OCI-LY3 (cell line): ENCODE measurements at regions not wholly inside any gene's neighbourhood (a gene's known extent, or its start where the extent isn't known, plus 50 kb on each side); places are given as distances from the start of the nearest gene placed in this dataset.
"Not testable (repeated sequence)": the region's sequence is repeated elsewhere in the genome, so short reads cannot be mapped to it uniquely, and the experiment has no call there.

Experiments used
- H2AFZ ChIP-seq: fragments of 200-600, 300-600 bp; shearing (Covaris generic); 2 replicates; pipeline ENCODE4 v1.6.0; 2014; ENCODE audit warnings: antibody characterized with exemption, low read depth, low read length
- H3K27ac ChIP-seq: fragments of 200-600, 300-600 bp; sonication (generic); 2 replicates; pipeline ENCODE4 v1.5.1; 2014; ENCODE audit warnings: mild to moderate bottlenecking, low read length, moderate library complexity, mixed read lengths
- H3K27me3 ChIP-seq: fragments of 200-600, 300-600 bp; sonication (generic); 2 replicates; pipeline ENCODE4 v1.6.1; 2014; ENCODE audit warnings: low read depth, low read length, mixed read lengths
- H3K36me3 ChIP-seq: fragments of 200-600, 300-600 bp; sonication (generic); replicated peaks from 2 replicates; pipeline ENCODE3; 2014; ENCODE audit warnings: low read depth, low read length, mixed read lengths
- H3K4me1 ChIP-seq: fragments of 300-600, 200-600 bp; sonication (generic); 2 replicates; pipeline ENCODE4 v1.6.1; 2014; ENCODE audit warnings: low read length, mixed read lengths
- H3K4me2 ChIP-seq: fragments of 200-600, 300-600 bp; sonication (generic); 2 replicates; pipeline ENCODE4 v1.6.1; 2014; ENCODE audit warnings: low read length, mixed read lengths
- H3K4me3 ChIP-seq: fragments of 300-600, 200-600 bp; sonication (generic); 2 replicates; pipeline ENCODE4 v1.5.1; 2014; ENCODE audit warnings: antibody characterized with exemption, mild to moderate bottlenecking, low read length, moderate library complexity
- H3K79me2 ChIP-seq: fragments of 300-600, 200-600 bp; shearing (Covaris generic); 2 replicates; pipeline ENCODE4 v1.6.1; 2014; ENCODE audit warnings: mild to moderate bottlenecking, low read length, mixed read lengths
- H3K9ac ChIP-seq: fragments of 300-600, 200-600 bp; shearing (Covaris generic); 2 replicates; pipeline ENCODE4 v1.6.0; 2014; ENCODE audit warnings: mild to moderate bottlenecking, low read length, moderate library complexity
- H3K9me3 ChIP-seq: fragments of 200-600, 300-600 bp; shearing (Covaris generic); 2 replicates; pipeline ENCODE4 v1.6.1; 2014; ENCODE audit warnings: low read length, mixed read lengths; ENCODE audit not compliant: insufficient read depth
- H4K20me1 ChIP-seq: fragments of 200-600, 300-600 bp; sonication (generic); 2 replicates; pipeline ENCODE4 v1.6.1; 2016; ENCODE audit warnings: low read length, mixed read lengths; ENCODE audit not compliant: insufficient read depth
- EZH2phosphoT487 ChIP-seq: fragments of 200-600 bp; shearing (Covaris generic); IDR thresholded peaks from 2 replicates; pipeline ENCODE4 v1.6.1; 2018; ENCODE audit warnings: antibody characterized with exemption, mixed run types, low read depth
- TF ChIP-seq, protein P1 (sequence below): fragments of 200-600, 300-600 bp; sonication (generic); IDR thresholded peaks from 2 replicates; pipeline ENCODE4 v1.5.1; 2014; ENCODE audit warnings: antibody characterized with exemption, low read length, low read depth

DNA sequence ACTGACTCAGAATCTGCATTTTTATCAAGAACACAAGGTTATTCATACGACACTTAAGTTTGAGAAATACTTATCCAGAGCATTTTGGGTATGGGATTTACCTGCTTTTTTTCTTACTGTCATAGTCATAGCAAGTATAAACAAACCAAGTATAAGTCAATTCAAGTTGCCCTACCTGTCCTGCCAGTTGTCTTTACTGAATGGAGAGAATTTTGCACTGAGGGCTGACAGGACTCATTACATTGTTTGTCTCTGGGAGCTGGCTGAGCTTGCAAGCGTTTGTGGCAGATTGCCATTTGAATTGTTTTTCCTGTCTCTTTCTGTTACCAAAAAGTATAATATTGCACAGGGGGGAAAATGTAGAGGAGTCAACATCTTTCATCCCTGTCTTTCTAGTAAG, 278.9 kb upstream of the MAGEC2 start:
- Histone ChIP-seq H3K9ac (no peak overlapping the region), H3K9me3 (no peaks in the 10 kb centered on the region), H3K4me3 (no peak overlapping the region), H3K4me2 (no peak overlapping the region), H3K79me2 (no peaks in the 10 kb centered on the region), H3K4me1 (no peaks in the 10 kb centered on the region), H3K27ac (no peak overlapping the region), H4K20me1 (no peaks in the 10 kb centered on the region), H2AFZ (no peak overlapping the region), H3K27me3 (no peaks in the 10 kb centered on the region), H3K36me3 (no peaks in the 10 kb centered on the region)
- TF ChIP-seq, protein P1, sequence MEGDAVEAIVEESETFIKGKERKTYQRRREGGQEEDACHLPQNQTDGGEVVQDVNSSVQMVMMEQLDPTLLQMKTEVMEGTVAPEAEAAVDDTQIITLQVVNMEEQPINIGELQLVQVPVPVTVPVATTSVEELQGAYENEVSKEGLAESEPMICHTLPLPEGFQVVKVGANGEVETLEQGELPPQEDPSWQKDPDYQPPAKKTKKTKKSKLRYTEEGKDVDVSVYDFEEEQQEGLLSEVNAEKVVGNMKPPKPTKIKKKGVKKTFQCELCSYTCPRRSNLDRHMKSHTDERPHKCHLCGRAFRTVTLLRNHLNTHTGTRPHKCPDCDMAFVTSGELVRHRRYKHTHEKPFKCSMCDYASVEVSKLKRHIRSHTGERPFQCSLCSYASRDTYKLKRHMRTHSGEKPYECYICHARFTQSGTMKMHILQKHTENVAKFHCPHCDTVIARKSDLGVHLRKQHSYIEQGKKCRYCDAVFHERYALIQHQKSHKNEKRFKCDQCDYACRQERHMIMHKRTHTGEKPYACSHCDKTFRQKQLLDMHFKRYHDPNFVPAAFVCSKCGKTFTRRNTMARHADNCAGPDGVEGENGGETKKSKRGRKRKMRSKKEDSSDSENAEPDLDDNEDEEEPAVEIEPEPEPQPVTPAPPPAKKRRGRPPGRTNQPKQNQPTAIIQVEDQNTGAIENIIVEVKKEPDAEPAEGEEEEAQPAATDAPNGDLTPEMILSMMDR = no peak
- TF ChIP-seq EZH2phosphoT487 = no peak

DNA sequence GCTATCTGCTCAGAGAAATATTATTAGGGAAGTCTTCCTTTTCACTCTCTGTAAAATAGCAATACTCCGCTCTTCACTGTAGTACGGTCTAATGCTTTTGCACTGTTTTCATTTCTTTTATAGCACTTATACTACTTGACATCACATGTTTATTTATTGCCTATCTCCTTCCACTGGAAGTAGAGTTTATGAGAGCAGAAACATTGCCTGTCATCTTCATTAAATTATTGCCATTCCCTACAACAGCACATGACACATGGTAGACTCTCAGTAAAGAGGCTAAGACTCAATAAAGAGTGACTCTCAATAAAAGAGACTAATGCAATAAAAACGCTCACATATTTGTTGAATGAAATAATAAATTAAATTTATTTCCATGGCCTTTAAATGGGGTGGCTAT, 241.3 kb upstream of the MAGEC2 start:
- Histone ChIP-seq H3K79me2 (no peaks in the 10 kb centered on the region), H3K9me3 (no peaks in the 10 kb centered on the region), H3K9ac (no peak overlapping the region), H3K4me3 (no peak overlapping the region), H3K4me2 (no peak overlapping the region), H3K27me3 (no peaks in the 10 kb centered on the region), H3K27ac (no peak overlapping the region), H3K36me3 (no peaks in the 10 kb centered on the region), H2AFZ (no peak overlapping the region), H3K4me1 (peaks cover 3% of the 10 kb centered on the region; the same call in 1 of the 2 replicates), H4K20me1 (no peaks in the 10 kb centered on the region)
- TF ChIP-seq, protein P1 = no peak
- no peak for TF ChIP-seq EZH2phosphoT487

DNA sequence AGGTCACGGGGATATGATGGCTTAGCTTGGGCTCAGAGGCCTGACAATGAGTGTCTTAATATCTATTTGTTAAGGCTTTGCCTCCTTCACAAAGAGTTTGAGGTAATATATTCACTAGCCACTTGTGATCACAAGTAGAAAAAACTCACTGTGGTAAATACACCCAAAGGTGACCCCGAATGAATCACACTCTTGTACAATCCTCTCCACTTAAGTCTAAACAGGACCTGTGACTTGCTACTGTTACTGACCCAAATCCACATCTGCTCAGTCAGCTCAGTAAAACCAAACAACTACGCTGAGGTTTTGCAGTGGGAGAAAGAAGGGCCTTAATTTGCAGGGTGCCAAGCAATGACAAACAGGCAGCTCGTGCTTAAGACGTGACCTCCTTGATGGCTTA, 223.8 kb upstream of the MAGEC2 start:
- H3K36me3 ChIP-seq = no peaks in the 10 kb centered on the region
- H4K20me1 ChIP-seq = no peaks in the 10 kb centered on the region
- TF ChIP-seq, protein P1 = no peak
- TF ChIP-seq EZH2phosphoT487 = no peak
- no peaks in the 10 kb centered on the region for H3K79me2 ChIP-seq
- no peak overlapping the region for H2AFZ ChIP-seq
- no peaks in the 10 kb centered on the region for H3K27me3 ChIP-seq
- no peaks in the 10 kb centered on the region for H3K9me3 ChIP-seq
- H3K4me1 ChIP-seq = peaks cover 15% of the 10 kb centered on the region
- no peak overlapping the region for H3K27ac ChIP-seq
- H3K4me3 ChIP-seq = no peak overlapping the region
- no peak overlapping the region for H3K4me2 ChIP-seq
- no peak overlapping the region for H3K9ac ChIP-seq

DNA sequence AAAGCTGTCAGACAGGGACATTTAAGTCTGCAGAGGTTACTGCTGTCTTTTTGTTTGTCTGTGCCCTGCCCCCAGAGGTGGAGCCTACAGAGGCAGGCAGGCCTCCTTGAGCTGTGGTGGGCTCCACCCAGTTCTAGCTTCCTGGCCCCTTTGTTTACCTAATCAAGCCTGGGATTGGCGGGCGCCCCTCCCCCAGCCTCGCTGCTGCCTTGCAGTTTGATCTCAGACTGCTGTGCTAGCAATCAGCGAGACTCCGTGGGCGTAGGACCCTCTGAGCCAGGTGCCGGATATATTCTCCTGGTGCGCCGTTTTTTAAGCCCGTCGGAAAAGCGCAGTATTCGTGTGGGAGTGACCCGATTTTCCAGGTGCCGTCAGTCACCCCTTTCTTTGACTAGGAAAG, 185.9 kb upstream of the MAGEC2 start:
- not testable (repeated sequence) for H3K9me3 ChIP-seq, H3K27ac ChIP-seq, H3K36me3 ChIP-seq, H3K4me2 ChIP-seq, H3K27me3 ChIP-seq, H3K4me1 ChIP-seq, H3K4me3 ChIP-seq, H3K79me2 ChIP-seq, H4K20me1 ChIP-seq, H3K9ac ChIP-seq, H2AFZ ChIP-seq

DNA sequence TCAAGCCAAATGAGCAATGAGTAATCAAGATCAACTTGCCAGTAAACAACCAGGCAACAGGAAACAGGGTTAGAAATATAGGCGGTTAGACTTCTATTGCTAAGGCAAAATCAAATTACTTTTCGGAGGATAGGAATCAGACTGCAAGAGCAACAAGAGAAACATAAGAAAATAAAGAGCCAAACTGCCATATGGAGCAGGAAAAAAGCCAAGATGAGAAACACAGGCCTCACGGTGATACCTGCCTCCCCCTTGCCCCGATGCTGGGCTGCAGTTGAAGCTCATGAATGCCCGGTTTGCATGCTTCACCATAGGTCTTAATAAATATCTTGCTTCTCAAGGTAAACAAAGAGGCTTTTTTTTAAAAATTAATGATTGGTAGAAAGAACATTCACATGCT, 158.4 kb upstream of the MAGEC2 start:
- TF ChIP-seq, protein P1 = no peak
- no peak for TF ChIP-seq EZH2phosphoT487
- Histone ChIP-seq H3K36me3 (no peaks in the 10 kb centered on the region), H2AFZ (no peak overlapping the region), H3K9me3 (no peaks in the 10 kb centered on the region), H3K79me2 (no peaks in the 10 kb centered on the region), H3K27ac (no peak overlapping the region), H3K4me1 (no peaks in the 10 kb centered on the region), H3K4me3 (no peak overlapping the region), H3K9ac (no peak overlapping the region), H4K20me1 (no peaks in the 10 kb centered on the region), H3K4me2 (no peak overlapping the region), H3K27me3 (no peaks in the 10 kb centered on the region)
